ENCODE measurements at regions not wholly inside any gene's neighbourhood (a gene's known extent, or its start where the extent isn't known, plus 50 kb on each side); places are given as distances from the start of the nearest gene placed in this dataset.

DNA sequence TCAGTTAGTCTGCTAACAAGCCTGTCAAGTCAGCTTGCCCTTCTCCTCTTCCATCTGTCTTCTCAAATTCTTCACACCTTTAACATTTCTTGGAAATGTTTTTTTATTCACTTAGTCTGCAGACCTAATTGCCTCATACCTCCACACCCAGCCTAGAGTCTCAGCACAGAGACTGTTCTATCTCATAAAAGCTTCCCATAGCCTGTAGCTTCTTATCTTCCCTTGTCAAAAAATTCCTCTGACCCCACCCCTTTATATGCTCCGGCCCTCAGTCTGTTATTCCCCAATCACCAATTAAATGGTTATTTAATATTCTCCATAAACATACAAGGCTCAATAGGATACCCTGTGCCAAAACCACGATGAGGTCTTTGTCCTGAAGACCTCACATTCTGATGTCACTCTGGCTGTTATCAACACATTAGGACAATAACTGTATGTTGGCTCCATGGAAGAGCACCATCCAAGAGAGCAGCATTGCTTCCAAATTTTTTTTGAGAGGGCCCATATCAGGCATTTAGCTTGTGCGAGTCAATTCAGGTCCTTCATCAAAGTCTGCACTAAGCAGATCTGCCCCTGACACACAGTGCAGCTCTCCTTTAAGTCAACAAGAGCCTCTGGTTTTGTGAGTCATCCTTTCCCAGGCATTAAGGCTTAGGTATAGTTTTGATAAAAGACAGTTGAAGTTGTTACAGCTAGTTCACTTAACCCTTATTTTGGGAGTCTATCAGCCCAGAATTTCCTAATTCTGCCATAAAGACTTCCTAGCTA, 83.2 kb upstream of the TBX18 start:
- TF ChIP-seq, protein P1, sequence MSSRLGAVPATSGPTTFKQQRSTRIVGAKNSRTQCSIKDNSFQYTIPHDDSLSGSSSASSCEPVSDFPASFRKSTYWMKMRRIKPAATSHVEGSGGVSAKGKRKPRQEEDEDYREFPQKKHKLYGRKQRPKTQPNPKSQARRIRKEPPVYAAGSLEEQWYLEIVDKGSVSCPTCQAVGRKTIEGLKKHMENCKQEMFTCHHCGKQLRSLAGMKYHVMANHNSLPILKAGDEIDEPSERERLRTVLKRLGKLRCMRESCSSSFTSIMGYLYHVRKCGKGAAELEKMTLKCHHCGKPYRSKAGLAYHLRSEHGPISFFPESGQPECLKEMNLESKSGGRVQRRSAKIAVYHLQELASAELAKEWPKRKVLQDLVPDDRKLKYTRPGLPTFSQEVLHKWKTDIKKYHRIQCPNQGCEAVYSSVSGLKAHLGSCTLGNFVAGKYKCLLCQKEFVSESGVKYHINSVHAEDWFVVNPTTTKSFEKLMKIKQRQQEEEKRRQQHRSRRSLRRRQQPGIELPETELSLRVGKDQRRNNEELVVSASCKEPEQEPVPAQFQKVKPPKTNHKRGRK (CRISPR knock-in tag; IDR thresholded peaks at IDR 0.05; ENCODE audit: borderline replicate concordance), result no peak
- TF ChIP-seq NFYB (CRISPR knock-in tag; conservative IDR thresholded peaks at IDR 0.05; ENCODE audit: low read depth) (no peak), JUN (CRISPR knock-in tag; IDR thresholded peaks at IDR 0.05) (no peak), FOXP1 (CRISPR knock-in tag; IDR thresholded peaks at IDR 0.05; ENCODE audit: borderline replicate concordance) (no peak)
- TF ChIP-seq, protein P2, sequence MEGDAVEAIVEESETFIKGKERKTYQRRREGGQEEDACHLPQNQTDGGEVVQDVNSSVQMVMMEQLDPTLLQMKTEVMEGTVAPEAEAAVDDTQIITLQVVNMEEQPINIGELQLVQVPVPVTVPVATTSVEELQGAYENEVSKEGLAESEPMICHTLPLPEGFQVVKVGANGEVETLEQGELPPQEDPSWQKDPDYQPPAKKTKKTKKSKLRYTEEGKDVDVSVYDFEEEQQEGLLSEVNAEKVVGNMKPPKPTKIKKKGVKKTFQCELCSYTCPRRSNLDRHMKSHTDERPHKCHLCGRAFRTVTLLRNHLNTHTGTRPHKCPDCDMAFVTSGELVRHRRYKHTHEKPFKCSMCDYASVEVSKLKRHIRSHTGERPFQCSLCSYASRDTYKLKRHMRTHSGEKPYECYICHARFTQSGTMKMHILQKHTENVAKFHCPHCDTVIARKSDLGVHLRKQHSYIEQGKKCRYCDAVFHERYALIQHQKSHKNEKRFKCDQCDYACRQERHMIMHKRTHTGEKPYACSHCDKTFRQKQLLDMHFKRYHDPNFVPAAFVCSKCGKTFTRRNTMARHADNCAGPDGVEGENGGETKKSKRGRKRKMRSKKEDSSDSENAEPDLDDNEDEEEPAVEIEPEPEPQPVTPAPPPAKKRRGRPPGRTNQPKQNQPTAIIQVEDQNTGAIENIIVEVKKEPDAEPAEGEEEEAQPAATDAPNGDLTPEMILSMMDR (IDR thresholded peaks at IDR 0.05), result no peak
- TF ChIP-seq, protein P3, sequence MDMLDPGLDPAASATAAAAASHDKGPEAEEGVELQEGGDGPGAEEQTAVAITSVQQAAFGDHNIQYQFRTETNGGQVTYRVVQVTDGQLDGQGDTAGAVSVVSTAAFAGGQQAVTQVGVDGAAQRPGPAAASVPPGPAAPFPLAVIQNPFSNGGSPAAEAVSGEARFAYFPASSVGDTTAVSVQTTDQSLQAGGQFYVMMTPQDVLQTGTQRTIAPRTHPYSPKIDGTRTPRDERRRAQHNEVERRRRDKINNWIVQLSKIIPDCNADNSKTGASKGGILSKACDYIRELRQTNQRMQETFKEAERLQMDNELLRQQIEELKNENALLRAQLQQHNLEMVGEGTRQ (CRISPR knock-in tag; IDR thresholded peaks at IDR 0.05), result no peak

All from WTC11 (cell line).